ENCODE measurements at regions not wholly inside any gene's neighbourhood (a gene's known extent, or its start where the extent isn't known, plus 50 kb on each side); places are given as distances from the start of the nearest gene placed in this dataset.

- no peak for DNase-seq
- no peak overlapping the region for H3K27ac ChIP-seq
- H3K27me3 ChIP-seq, result no peaks in the 10 kb centered on the region
- H3K4me1 ChIP-seq, result no peaks in the 10 kb centered on the region
- TF ChIP-seq CTCF (IDR thresholded peaks at IDR 0.05), result no peak
- no peak for TF ChIP-seq POLR2AphosphoS5 (IDR thresholded peaks at IDR 0.05)
- TF ChIP-seq EP300 (IDR thresholded peaks at IDR 0.05), result no peak
- no peak for TF ChIP-seq POLR2A (IDR thresholded peaks at IDR 0.05)
- WGBS, 2 donors, result 23 to 32% methylated on average over 3 of the region's 3 CpGs
- no peak for ATAC-seq (ENCODE audit: low FRiP score in 2 of 2)
- H3K9me3 ChIP-seq, result no peaks in the 10 kb centered on the region
- no peak overlapping the region for H3K4me3 ChIP-seq
- no peaks in the 10 kb centered on the region for H3K36me3 ChIP-seq
Observed at GRCh38 chr3:107128946-107129345, 248.3 kb upstream of the CCDC54 start.

GRCh38 chr3:107130089-107130700 lies 247.0 kb upstream of the CCDC54 start:
- 85 to 86% methylated on average over 6 of the region's 6 CpGs for WGBS, 2 donors
- H3K36me3 ChIP-seq, result no peaks in the 10 kb centered on the region
- no peak overlapping the region for H3K27ac ChIP-seq
- ATAC-seq (ENCODE audit: low FRiP score in 2 of 2), result peak; percentile 16 to 62
- DNase-seq, result no peak
- no peaks in the 10 kb centered on the region for H3K9me3 ChIP-seq
- no peak overlapping the region for H3K4me3 ChIP-seq
- H3K27me3 ChIP-seq, result no peaks in the 10 kb centered on the region
- H3K4me1 ChIP-seq, result no peaks in the 10 kb centered on the region
- TF ChIP-seq POLR2A (IDR thresholded peaks at IDR 0.05), result no peak
- no peak for TF ChIP-seq CTCF (IDR thresholded peaks at IDR 0.05)
- TF ChIP-seq POLR2AphosphoS5 (IDR thresholded peaks at IDR 0.05), result no peak
- no peak for TF ChIP-seq EP300 (IDR thresholded peaks at IDR 0.05)

GRCh38 chr3:107132674-107133073 lies 244.6 kb upstream of the CCDC54 start:
- no peak for TF ChIP-seq EP300 (IDR thresholded peaks at IDR 0.05)
- TF ChIP-seq CTCF (IDR thresholded peaks at IDR 0.05), result no peak
- no peak for TF ChIP-seq POLR2AphosphoS5 (IDR thresholded peaks at IDR 0.05)
- no peak for TF ChIP-seq POLR2A (IDR thresholded peaks at IDR 0.05)
- DNase-seq (no peak), ATAC-seq (ENCODE audit: low FRiP score in 2 of 2) (no peak)
- WGBS, 2 donors, result 92 to 93% methylated on average over 11 of the region's 11 CpGs
- Histone ChIP-seq H3K27ac (no peak overlapping the region), H3K27me3 (no peaks in the 10 kb centered on the region), H3K4me1 (no peaks in the 10 kb centered on the region), H3K4me3 (no peak overlapping the region), H3K36me3 (no peaks in the 10 kb centered on the region), H3K9me3 (no peaks in the 10 kb centered on the region)

GRCh38 chr3:107133891-107134290 lies 243.3 kb upstream of the CCDC54 start:
- Histone ChIP-seq H3K4me1 (no peaks in the 10 kb centered on the region), H3K4me3 (no peak overlapping the region), H3K27me3 (no peaks in the 10 kb centered on the region), H3K9me3 (no peaks in the 10 kb centered on the region), H3K27ac (no peak overlapping the region), H3K36me3 (no peaks in the 10 kb centered on the region)
- TF ChIP-seq POLR2A (IDR thresholded peaks at IDR 0.05), result no peak
- no peak for TF ChIP-seq POLR2AphosphoS5 (IDR thresholded peaks at IDR 0.05)
- TF ChIP-seq EP300 (IDR thresholded peaks at IDR 0.05), result no peak
- TF ChIP-seq CTCF (IDR thresholded peaks at IDR 0.05), result no peak
- WGBS, 2 donors, result 90 to 92% methylated on average over 3 of the region's 3 CpGs
- DNase-seq, result no peak
- no peak for ATAC-seq (ENCODE audit: low FRiP score in 2 of 2)

- Histone ChIP-seq H3K4me3 (no peak overlapping the region), H3K36me3 (no peaks in the 10 kb centered on the region), H3K27me3 (no peaks in the 10 kb centered on the region), H3K9me3 (no peaks in the 10 kb centered on the region), H3K27ac (no peak overlapping the region), H3K4me1 (no peaks in the 10 kb centered on the region)
- TF ChIP-seq CTCF (IDR thresholded peaks at IDR 0.05), result no peak
- TF ChIP-seq POLR2A (IDR thresholded peaks at IDR 0.05), result no peak
- no peak for TF ChIP-seq POLR2AphosphoS5 (IDR thresholded peaks at IDR 0.05)
- no peak for TF ChIP-seq EP300 (IDR thresholded peaks at IDR 0.05)
- DNase-seq (no peak), ATAC-seq (ENCODE audit: low FRiP score in 2 of 2) (no peak)
- 97 to 100% methylated on average over 1 of the region's 1 CpG for WGBS, 2 donors
Observed at GRCh38 chr3:107142171-107142570, 235.1 kb upstream of the CCDC54 start.

All from upper lobe of left lung (tissue), 6 donors.